Urinary bladder (tissue), 3 donors: ENCODE measurements at regions not wholly inside any gene's neighbourhood (a gene's known extent, or its start where the extent isn't known, plus 50 kb on each side); places are given as distances from the start of the nearest gene placed in this dataset.
"Not testable (repeated sequence)": the region's sequence is repeated elsewhere in the genome, so short reads cannot be mapped to it uniquely, and the experiment has no call there.

Experiments
- DNase-seq: peaks from one replicate; pipeline ENCODE4 v3.0.0-alpha.2; 2015; ENCODE audit errors: extremely low spot score
- H3K27ac ChIP-seq: one replicate; pipeline ENCODE4 v1.5.1; 2013; ENCODE audit warnings: low read depth, mild to moderate bottlenecking, moderate library complexity
- H3K36me3 ChIP-seq: one replicate; pipeline ENCODE4 v1.6.1; 2013; ENCODE audit warnings: mild to moderate bottlenecking, moderate library complexity; ENCODE audit not compliant: insufficient read depth
- H3K4me1 ChIP-seq: one replicate; pipeline ENCODE4 v1.6.1; 2013; ENCODE audit warnings: mild to moderate bottlenecking, moderate library complexity; ENCODE audit not compliant: insufficient read depth
- H3K4me3 ChIP-seq: one replicate; pipeline ENCODE4 v1.5.1; 2013; ENCODE audit warnings: low read depth, low read length
- WGBS: extraction: QIAGEN DNeasy Blood & Tissue Kit; methylation state at CpG from one replicate; pipeline ENCODE4 v1.1.7; 2013; 5-methylcytosine and 5-hydroxymethylcytosine counted together
- donor health status: healthy with polysubstance abuse.
- donor health status: healthy.

DNA sequence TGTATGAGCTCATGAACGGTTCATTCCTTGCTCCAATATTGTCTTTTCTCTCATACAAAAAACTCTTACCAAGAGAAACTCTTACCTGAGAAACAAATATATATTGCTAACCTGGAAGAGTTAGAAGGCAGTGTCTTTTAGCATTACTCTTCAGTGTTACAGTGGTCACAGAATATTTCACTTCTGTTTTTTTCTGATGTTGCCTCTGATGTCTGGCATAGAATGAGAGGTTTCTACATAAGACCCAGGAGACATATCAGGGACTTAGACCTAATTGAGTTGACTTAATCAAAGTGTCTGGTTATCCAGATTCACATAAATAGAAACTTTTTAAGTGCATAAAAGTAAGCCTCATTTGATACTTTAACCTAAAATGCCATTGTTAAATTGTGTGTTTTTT is 923.8 kb downstream of the TTLL7 start:
- Histone ChIP-seq H3K4me1 (no peaks in the 10 kb centered on the region), H3K36me3 (no peaks in the 10 kb centered on the region), H3K27ac (no peak overlapping the region), H3K4me3 (no peak overlapping the region)
- no peak for DNase-seq
- 96% methylated on average over 1 of the region's 1 CpG for WGBS

DNA sequence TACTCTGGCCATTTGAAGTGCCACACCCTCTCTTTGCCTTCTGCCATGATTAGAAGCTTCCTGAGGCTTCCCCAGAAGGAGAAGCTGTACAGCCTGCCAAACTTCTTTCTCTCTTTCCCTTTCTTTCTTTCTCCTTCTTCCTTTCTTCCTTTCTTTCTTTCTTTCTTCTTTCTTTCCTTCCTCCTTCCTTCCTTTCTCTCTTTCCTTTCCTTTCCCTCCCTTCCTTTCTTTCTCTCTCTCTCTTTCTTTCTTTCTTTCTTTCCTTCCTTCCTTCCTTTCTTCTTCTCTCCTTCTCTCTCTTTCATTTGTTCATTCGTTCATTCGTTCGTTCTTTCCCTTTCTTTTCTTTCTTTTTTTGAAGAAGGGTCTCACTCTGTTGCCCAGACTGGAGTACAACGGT is 931.0 kb downstream of the TTLL7 start:
- no peaks in the 10 kb centered on the region for H3K36me3 ChIP-seq
- no peaks in the 10 kb centered on the region for H3K4me1 ChIP-seq
- no peak overlapping the region for H3K27ac ChIP-seq
- DNase-seq, result no peak
- WGBS, result over 99% methylated on average over 4 of the region's 4 CpGs
- no peak overlapping the region for H3K4me3 ChIP-seq

DNA sequence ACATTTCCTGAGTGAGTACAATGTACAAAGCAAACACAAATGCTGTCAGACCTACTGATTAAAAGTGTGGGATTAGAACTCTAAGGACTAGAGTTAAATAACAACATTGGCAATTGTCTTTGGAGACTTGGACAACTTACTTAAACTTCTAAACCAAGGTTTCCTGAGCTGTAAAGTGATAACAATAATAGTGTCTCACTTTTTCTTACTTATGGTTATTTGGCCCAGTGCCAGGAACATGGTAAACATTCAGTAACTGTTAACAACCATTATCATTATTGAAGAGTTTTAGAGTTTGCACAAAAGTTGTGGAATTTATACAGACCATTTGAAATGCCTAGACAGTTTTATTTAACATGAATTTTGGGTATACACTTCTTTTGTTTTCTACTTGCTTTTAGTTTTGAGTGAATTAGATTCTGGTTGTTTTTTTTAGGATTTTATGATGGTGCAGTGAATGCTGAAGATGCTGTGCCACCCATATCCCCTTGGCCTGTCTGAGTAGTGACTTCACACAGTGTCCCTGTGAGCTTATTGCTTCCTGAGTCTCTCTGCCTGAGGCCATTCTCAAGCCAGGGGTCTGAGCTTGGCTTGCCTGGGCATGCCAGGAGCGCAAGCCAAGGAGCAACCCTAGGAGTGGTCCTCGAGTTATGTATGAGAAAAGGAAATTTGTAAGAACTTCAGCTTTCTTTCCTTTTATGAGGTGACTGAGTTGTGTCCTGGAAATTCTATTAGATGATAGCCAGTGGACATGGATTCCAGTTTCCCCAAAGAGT is 932.8 kb downstream of the TTLL7 start:
- H3K36me3 ChIP-seq, result no peaks in the 10 kb centered on the region
- no peaks in the 10 kb centered on the region for H3K4me1 ChIP-seq
- no peak overlapping the region for H3K27ac ChIP-seq
- WGBS, result 94% methylated on average over 2 of the region's 2 CpGs
- H3K4me3 ChIP-seq, result no peak overlapping the region
- DNase-seq, result no peak

DNA sequence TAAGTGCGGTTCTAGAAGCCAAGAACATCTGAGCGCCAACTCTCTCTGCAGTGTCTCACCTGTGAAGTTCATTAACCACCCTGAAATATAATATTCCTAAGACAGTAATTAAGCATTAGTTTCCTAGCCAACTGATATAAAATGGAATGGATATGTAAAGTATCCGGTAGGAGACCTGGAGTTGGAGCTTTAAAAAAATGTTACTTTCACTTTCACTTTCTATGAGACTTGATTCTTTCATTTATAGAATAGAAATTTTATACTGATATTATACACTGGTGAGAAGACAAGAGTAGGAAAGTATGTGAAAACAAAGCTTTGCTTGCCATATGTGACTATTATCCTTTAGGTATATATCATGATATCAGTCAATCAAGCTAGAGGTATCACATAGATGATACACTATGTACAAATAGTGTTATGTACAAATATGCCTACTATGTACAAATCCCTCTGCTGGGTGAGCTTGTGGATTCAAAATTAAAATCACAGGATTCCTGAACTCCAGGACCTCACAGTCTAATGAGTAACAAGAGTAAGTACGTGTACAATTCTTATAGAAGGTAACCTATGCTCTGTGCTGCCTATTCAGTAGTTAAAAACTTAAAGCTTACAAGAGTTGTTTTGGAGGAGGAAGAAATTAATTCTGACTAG is 934.2 kb downstream of the TTLL7 start:
- Histone ChIP-seq H3K4me1 (no peaks in the 10 kb centered on the region), H3K27ac (no peak overlapping the region), H3K36me3 (no peaks in the 10 kb centered on the region), H3K4me3 (no peak overlapping the region)
- DNase-seq, result no peak
- 93% methylated on average over 4 of the region's 4 CpGs for WGBS

DNA sequence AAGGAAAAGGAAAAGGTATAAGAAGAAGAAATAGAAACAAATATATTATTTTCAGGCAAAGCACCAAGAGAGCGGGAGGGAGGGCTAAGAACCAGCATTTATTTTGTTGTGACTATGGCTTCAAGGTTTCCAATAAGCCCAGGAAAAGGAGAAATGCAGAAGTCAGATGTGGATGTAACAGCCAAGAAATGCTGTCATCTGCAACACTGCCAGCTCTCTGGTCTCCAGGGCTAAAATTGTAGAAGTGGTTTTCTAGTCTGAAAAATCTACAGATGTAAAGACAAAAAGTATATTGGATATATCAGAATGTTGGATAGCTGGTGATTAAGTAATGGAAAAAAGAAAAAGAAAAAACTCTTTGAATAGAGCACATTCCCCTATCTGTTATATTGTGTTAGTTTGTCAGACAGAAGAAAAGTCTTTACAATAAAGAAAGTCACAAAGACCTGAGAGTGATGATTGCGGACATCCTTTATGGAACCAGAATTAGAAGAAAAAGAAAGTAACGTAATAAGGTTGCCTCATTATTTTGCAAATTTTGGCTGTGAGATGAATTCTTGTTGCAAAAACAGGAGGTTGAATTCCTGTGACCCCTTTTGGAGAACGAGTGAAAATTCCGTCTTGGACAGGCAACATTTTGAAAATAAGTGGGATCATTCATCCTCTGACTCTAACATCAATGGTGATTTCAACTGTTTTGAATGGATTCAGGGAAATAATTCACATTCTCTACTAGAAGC is 938.1 kb downstream of the TTLL7 start:
- Histone ChIP-seq H3K4me3 (no peak overlapping the region), H3K27ac (no peak overlapping the region), H3K36me3 (no peaks in the 10 kb centered on the region), H3K4me1 (no peaks in the 10 kb centered on the region)
- 89% methylated on average over 5 of the region's 5 CpGs for WGBS
- DNase-seq, result no peak

DNA sequence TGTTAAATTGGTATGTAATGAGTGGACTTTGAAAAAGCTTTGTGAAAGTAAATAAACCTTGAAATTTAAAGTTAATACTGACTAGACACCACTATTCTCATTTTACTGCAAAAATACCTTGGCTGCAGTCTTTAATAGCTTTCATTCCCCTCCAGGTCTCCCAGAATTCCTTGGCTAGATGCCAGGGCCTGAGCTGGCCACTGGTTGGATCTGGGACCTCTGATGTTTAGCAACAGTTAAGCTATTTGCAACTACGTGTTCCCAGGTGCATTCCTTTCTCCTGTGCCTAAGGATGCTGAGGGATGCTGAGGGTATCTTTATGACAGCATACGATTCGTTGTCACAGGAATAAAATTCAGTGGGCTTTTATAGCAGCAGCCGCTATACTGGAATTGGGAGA is 938.7 kb downstream of the TTLL7 start:
- no peak for DNase-seq
- no peak overlapping the region for H3K4me3 ChIP-seq
- H3K4me1 ChIP-seq, result no peaks in the 10 kb centered on the region
- H3K36me3 ChIP-seq, result no peaks in the 10 kb centered on the region
- no peak overlapping the region for H3K27ac ChIP-seq
- WGBS, result 74% methylated on average over 4 of the region's 4 CpGs

DNA sequence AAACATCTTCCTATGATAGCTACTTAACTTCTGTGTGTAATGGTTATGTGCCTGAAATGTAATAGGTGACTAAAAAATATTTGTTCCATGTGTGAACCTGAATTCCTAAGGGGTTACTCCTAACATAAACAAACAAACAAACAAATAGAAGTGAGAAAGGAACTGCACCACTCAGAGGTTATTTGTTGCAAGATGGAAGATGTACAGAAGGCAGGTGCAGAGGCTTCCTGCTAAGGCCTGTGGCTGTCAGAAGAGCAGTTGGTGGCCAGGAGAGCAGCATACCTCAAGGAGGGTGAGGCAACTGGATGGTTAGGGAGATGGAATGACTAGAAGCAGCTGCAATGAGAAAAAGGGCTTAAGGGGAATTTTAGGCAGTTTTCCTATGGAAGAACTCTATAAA is 940.6 kb downstream of the TTLL7 start:
- no peak for DNase-seq
- Histone ChIP-seq H3K4me1 (no peaks in the 10 kb centered on the region), H3K27ac (no peak overlapping the region), H3K4me3 (no peak overlapping the region), H3K36me3 (no peaks in the 10 kb centered on the region)

DNA sequence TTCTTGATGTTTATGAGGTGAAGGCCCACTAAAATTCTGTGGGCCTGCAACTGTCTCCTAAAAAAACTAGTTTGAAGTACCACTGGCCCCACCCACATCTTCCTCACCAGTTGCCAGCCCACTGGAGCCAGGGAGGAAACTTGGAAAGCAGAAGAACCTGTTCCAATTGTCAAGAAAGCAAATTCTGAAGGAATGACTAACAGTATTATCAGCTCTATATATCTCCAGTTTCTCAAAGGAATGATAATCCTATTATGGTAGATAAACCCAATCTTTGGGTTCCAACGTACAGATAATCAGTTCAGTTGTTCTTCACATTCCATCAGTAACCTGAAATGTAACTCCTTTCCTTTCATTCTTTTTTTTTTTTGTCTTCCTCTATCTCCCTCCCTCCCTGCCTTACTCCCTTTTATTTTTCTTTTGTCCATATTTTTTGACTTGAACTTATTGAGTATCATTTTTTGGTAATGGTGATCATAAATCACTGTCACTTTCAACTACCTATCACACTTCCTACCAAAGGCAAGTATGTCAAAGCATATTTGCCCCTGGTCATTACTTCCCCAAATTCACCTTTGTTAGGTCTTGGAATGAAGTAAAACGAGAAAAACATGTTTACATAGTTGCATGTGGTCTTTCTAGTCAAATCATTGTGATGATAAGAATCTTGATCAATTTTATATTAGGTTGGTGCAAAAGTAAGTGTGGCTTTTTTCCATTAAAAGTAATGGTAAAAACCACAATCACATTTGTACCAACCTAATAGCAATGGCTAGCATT is 943.4 kb downstream of the TTLL7 start:
- Histone ChIP-seq H3K4me3 (no peak overlapping the region), H3K36me3 (no peaks in the 10 kb centered on the region), H3K27ac (no peak overlapping the region), H3K4me1 (no peaks in the 10 kb centered on the region)
- 71% methylated on average over 2 of the region's 2 CpGs for WGBS
- no peak for DNase-seq

DNA sequence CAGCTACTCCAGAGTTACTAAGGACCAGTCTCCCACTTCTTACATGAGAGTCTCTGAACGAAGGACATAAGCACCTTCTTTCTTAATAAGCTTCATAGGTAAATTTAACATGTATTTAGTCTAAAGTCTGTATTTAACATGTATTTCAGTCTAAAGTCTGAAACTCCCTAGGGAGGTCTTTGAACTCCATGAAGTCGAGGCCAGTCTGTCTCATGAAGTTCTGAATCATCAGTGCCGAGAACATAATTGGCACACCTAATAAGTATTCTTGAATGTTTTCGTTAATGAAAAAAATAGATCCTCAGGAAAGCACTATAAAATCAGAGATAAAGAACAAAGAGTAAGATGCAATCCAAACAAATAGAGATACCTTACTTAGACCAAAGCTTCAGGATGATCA is 945.5 kb downstream of the TTLL7 start:
- WGBS, result 71% methylated on average over 4 of the region's 4 CpGs
- H3K36me3 ChIP-seq, result no peaks in the 10 kb centered on the region
- H3K4me1 ChIP-seq, result no peaks in the 10 kb centered on the region
- DNase-seq, result no peak
- no peak overlapping the region for H3K27ac ChIP-seq
- no peak overlapping the region for H3K4me3 ChIP-seq

DNA sequence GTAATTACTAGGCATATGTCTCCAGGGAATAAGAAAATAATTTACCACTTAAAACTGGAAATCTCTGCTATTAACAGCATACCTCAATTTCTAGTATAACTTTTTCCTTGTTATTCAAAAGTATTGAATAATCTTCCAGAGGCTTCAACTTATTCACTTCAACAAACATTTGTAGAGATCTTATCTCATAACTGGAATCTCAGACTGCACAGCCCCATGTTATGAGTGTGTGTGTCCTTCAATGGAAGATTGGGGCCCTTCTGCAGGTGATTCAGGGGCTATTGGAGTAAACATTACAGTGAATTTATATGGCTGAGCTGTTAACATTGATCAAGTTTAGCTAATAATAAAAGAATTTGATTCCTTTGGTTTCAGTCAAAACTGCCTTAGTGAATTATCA is 946.1 kb downstream of the TTLL7 start:
- no peak for DNase-seq
- H3K27ac ChIP-seq, result no peak overlapping the region
- no peaks in the 10 kb centered on the region for H3K4me1 ChIP-seq
- no peak overlapping the region for H3K4me3 ChIP-seq
- no peaks in the 10 kb centered on the region for H3K36me3 ChIP-seq

DNA sequence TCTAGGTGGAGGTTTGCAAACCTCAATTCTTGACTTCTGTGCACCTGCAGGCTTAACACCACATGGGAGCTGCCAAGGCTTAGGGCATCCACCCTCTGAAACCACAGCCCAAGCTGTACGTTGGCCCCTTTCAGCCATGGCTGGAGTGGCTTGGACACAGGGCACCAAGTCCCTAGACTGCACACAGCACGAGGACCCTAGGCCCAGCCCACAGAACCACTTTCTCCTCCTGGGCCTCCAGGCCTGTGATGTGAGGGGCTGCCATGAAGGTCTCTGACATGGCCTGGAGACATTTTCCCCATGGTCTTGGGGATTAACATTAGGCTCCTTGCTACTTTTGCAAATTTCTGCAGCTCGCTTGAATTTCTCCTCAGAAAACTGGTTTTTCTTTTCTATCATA is 947.9 kb downstream of the TTLL7 start:
- not testable (repeated sequence) for H3K36me3 ChIP-seq, DNase-seq, H3K4me1 ChIP-seq, H3K4me3 ChIP-seq, H3K27ac ChIP-seq
- 95% methylated on average over 3 of the region's 3 CpGs for WGBS

DNA sequence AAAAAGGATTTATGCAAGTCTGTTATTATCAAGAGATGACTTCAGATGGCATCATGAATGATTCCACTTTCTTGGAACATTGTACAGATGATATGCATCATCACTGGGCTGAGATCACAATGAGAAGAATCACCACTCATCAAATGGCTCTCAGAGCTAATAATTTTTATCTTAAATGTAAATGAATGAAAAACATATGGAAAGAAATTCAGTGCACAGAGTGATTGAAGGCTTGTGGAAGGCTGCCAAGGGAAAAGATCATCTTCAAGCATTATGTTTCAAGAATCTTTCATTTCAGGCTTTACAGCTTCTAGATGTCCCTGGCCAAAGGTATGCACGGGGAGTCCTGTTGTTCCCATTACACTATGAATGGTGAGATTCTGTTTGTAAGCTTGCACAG is 955.7 kb downstream of the TTLL7 start:
- Histone ChIP-seq H3K36me3 (no peaks in the 10 kb centered on the region), H3K4me3 (no peak overlapping the region), H3K4me1 (no peaks in the 10 kb centered on the region), H3K27ac (no peak overlapping the region)
- no peak for DNase-seq
- 83% methylated on average over 1 of the region's 1 CpG for WGBS

DNA sequence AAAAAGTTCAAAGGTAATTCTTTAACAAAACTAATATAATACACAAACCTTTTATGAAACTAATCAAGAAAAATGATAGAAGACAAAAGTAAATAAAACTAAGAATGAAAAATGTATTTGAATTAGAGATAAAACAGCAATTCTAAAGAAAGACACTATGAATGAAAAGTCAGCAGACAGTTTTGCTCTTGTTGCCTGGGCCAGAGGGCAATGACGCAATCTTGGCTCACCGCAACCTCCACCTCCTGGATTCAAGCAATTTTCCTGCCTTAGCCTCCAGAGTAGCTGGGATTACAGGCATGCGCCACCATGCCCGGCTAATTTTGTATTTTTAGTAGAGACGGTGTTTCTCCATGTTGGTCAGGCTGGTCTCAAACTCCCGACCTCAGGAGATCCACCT is 959.8 kb downstream of the TTLL7 start:
- not testable (repeated sequence) for H3K4me1 ChIP-seq

More for the DNA sequence above, 959.8 kb downstream of the TTLL7 start:
- not testable (repeated sequence) for DNase-seq, H3K27ac ChIP-seq, H3K4me3 ChIP-seq, H3K36me3 ChIP-seq
- WGBS, result 96% methylated on average over 6 of the region's 6 CpGs
